Lower leg skin (tissue), 3 donors: ENCODE measurements at regions not wholly inside any gene's neighbourhood (a gene's known extent, or its start where the extent isn't known, plus 50 kb on each side); places are given as distances from the start of the nearest gene placed in this dataset.

ENCODE experiments used
- CTCF ChIP-seq, 3 donors: fragments of 450-650 bp; IDR thresholded peaks; one replicate each; pipeline ENCODE4 v1.5.1; 2016; ENCODE audit warnings: antibody characterized with exemption in 3 of 3, mild to moderate bottlenecking in 3 of 3, moderate library complexity in 2 of 3
- POLR2A ChIP-seq, 2 donors: fragments of 450-650 bp; IDR thresholded peaks; one replicate each; pipeline ENCODE4 v1.6.1; 2016 to 2017; ENCODE audit warnings: antibody characterized with exemption in 2 of 2, mild to moderate bottlenecking in 1 of 2, moderate library complexity in 1 of 2

GRCh38 chr15:94704946-94705345 lies 473.6 kb downstream of the MCTP2 start:
- no peak for TF ChIP-seq POLR2A (IDR thresholded peaks at IDR 0.05)
- TF ChIP-seq CTCF (IDR thresholded peaks at IDR 0.05): no peak
